HG02588 (cell line): ENCODE measurements at regions not wholly inside any gene's neighbourhood (a gene's known extent, or its start where the extent isn't known, plus 50 kb on each side); places are given as distances from the start of the nearest gene placed in this dataset.

Experiments
- ATAC-seq: cut with Tn5 transposase; IDR thresholded peaks from one replicate; pipeline ENCODE4 v1.9.1; 2021; ENCODE audit warnings: mild to moderate bottlenecking, moderate library complexity; ENCODE audit not compliant: unreplicated experiment

DNA sequence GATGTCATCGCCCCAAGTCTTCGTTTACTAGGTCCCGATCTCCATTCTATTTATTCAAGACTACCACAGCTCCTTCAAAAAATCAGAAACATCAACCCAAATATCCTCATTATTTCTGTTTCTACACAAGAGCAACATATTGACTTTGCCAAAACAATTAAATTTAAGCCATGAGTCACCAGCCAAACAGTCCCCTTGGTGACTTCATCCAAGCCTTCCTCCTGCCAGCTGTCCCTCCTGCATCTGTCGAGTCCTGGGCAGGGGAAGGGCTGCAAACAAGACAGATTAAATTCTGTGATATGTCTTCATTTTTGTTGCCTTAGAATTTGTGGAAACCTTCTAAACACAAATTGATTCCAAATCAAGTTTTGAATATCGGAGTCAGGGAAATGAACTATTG, 110.3 kb downstream of the SP3 start:
- ATAC-seq: no peak

GRCh38 chr2:173855661-173856060, 109.5 kb downstream of the SP3 start:
- ATAC-seq: no peak
